ENCODE measurements at regions not wholly inside any gene's neighbourhood (a gene's known extent, or its start where the extent isn't known, plus 50 kb on each side); places are given as distances from the start of the nearest gene placed in this dataset.

DNA sequence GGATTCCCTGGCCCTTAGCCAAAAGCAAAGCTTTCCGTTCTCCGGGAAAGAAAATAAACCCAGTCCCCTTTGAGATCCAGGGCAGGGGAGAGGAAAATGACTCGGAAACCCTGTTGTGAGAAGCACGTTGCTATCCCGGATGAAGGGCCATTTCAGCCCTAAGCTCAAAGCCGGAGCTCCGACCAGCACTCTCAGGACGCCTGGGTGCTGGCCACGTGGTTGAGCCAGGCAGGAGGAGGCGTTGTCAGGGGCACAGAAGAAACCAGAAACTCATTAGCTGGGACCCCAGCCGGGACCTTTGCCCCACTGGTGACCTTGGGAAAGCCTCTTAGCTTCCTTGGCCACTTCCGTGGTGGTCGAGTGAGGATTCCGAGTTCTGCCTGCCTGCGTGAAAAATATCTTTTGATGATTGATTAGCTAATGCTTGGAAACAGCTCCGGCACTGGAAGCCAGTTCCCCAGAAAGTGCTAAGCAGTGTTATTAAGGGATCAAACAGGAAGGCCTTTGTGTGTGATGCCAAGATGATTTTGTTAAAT lies 57.6 kb upstream of the FZD10 start:
- H3K9ac ChIP-seq (ENCODE audit: low read length) = no peak overlapping the region
- H3K4me1 ChIP-seq (ENCODE audit: insufficient read depth, low read length) = no peaks in the 10 kb centered on the region
- H3K4me1 Mint-ChIP-seq (ENCODE audit: low read depth, unreplicated experiment) = no peaks in the 10 kb centered on the region
- no peak for DNase-seq (ENCODE audit: low read depth)
- no peaks in the 10 kb centered on the region for H3K36me3 ChIP-seq (ENCODE audit: insufficient read depth, low read length)
- H3K36me3 Mint-ChIP-seq (ENCODE audit: low read depth, unreplicated experiment) = no peaks in the 10 kb centered on the region
- peaks cover 5% of the 10 kb centered on the region for H3K9me3 Mint-ChIP-seq (ENCODE audit: unreplicated experiment)
- H3K4me3 Mint-ChIP-seq (ENCODE audit: unreplicated experiment) = no peak overlapping the region
- H3K4me2 ChIP-seq (ENCODE audit: low read length) = no peak overlapping the region
- no peak for FAIRE-seq
- no peak overlapping the region for H3K4me3 ChIP-seq (ENCODE audit: insufficient read depth, low read depth, low read length)
- no peak for TF ChIP-seq EZH2 (IDR thresholded peaks at IDR 0.05; ENCODE audit: insufficient read depth, low read length)
- no peak for TF ChIP-seq CTCF (IDR thresholded peaks at IDR 0.05; ENCODE audit: insufficient read depth, low read depth, low read length)
- H3K27me3 Mint-ChIP-seq (ENCODE audit: low read depth, unreplicated experiment) = no peaks in the 10 kb centered on the region
- H3K9me3 ChIP-seq (ENCODE audit: insufficient read depth, low read depth, low read length) = no peaks in the 10 kb centered on the region
- no peaks in the 10 kb centered on the region for H3K79me2 ChIP-seq (ENCODE audit: insufficient read depth, low read length)
- no peak overlapping the region for H3K27ac ChIP-seq (ENCODE audit: low read depth, low read length)
- no peak overlapping the region for H3K27ac Mint-ChIP-seq (ENCODE audit: unreplicated experiment)
- no peaks in the 10 kb centered on the region for H3K27me3 ChIP-seq (ENCODE audit: insufficient read depth, low read length)
- H4K20me1 ChIP-seq (ENCODE audit: insufficient read depth, low read length) = no peaks in the 10 kb centered on the region
- no peak overlapping the region for H2AFZ ChIP-seq (ENCODE audit: low read depth, low read length)

DNA sequence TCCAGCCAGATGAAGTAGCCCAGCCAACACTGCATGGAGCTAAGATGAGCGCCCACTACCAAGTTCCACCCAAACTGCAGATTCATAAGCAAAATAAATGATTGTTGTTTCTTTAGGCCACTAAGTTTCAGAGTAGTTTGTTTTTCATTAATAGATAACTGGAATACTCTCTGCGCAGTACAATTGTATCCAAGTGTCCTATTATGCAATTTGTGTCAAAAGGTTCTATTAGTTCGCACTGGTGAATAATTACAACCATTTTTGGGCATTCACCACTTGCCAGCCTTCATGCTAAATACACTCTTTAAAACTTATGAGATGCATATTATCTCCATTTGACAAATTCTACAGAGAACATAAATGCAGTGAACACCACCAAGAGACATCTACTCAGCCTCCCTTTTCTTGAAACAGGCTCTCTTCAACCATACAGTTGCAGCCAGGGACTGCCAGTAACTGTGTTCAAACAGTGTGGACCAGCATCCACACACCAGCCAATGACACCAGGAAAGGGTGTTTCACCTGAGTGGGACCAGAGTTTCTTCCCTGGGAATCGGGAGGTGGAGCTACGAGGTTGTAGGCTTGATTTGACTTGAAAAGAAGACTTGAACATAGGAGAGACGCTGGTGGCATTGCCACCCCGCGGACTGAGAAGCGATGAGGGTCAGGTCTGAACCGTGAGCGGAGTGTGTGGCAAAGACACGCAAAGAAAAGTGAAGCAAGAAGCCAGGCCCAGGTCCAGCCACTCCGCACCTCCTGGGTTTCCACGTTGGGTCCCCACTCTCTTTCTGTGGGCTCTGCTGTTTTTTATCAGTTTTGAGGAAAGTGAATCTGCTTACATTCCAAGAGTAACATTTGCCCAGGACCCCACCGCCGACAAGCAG lies 53.0 kb upstream of the FZD10 start:
- Mint-ChIP-seq H3K36me3 (ENCODE audit: low read depth, unreplicated experiment) (no peaks in the 10 kb centered on the region), H3K4me1 (ENCODE audit: low read depth, unreplicated experiment) (no peaks in the 10 kb centered on the region), H3K9me3 (ENCODE audit: unreplicated experiment) (peaks cover 11% of the 10 kb centered on the region), H3K27me3 (ENCODE audit: low read depth, unreplicated experiment) (no peaks in the 10 kb centered on the region), H3K4me3 (ENCODE audit: unreplicated experiment) (no peak overlapping the region), H3K27ac (ENCODE audit: unreplicated experiment) (no peak overlapping the region)
- FAIRE-seq (no peak), DNase-seq (ENCODE audit: low read depth) (no peak)
- no peak overlapping the region for H3K4me2 ChIP-seq (ENCODE audit: low read length)
- H4K20me1 ChIP-seq (ENCODE audit: insufficient read depth, low read length) = no peaks in the 10 kb centered on the region
- H3K4me3 ChIP-seq (ENCODE audit: insufficient read depth, low read depth, low read length) = no peak overlapping the region
- TF ChIP-seq EZH2 (IDR thresholded peaks at IDR 0.05; ENCODE audit: insufficient read depth, low read length) (no peak), CTCF (IDR thresholded peaks at IDR 0.05; ENCODE audit: insufficient read depth, low read depth, low read length) (no peak)
- H3K79me2 ChIP-seq (ENCODE audit: insufficient read depth, low read length) = no peaks in the 10 kb centered on the region
- no peak overlapping the region for H2AFZ ChIP-seq (ENCODE audit: low read depth, low read length)
- H3K27ac ChIP-seq (ENCODE audit: low read depth, low read length) = no peak overlapping the region
- no peaks in the 10 kb centered on the region for H3K27me3 ChIP-seq (ENCODE audit: insufficient read depth, low read length)
- no peaks in the 10 kb centered on the region for H3K36me3 ChIP-seq (ENCODE audit: insufficient read depth, low read length)
- H3K9ac ChIP-seq (ENCODE audit: low read length) = no peak overlapping the region
- H3K4me1 ChIP-seq (ENCODE audit: insufficient read depth, low read length) = no peaks in the 10 kb centered on the region
- no peaks in the 10 kb centered on the region for H3K9me3 ChIP-seq (ENCODE audit: insufficient read depth, low read depth, low read length)

DNA sequence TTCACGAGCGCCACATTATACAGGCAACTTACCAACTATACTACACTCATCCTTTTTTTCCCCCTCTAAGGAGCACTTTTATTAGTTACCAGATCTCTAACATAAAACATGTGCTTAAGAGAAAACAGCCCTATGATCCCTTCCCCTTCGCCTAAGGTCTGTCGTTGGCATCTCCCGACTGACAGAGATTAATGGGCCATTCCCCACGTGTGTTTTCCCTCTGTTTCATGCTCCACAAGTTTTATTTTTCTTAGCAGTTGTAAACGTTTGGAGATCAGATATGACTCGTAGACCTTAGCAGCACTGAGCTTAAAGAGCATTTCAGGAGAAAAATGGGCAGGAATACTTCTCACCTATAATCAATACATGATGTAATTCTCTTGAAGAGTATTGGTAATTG lies 51.4 kb upstream of the FZD10 start:
- Mint-ChIP-seq H3K36me3 (ENCODE audit: low read depth, unreplicated experiment) (no peaks in the 10 kb centered on the region), H3K4me3 (ENCODE audit: unreplicated experiment) (no peak overlapping the region), H3K27ac (ENCODE audit: unreplicated experiment) (no peak overlapping the region), H3K9me3 (ENCODE audit: unreplicated experiment) (peaks cover 13% of the 10 kb centered on the region), H3K4me1 (ENCODE audit: low read depth, unreplicated experiment) (no peaks in the 10 kb centered on the region), H3K27me3 (ENCODE audit: low read depth, unreplicated experiment) (no peaks in the 10 kb centered on the region)
- no peaks in the 10 kb centered on the region for H3K36me3 ChIP-seq (ENCODE audit: insufficient read depth, low read length)
- DNase-seq (ENCODE audit: low read depth) (no peak), FAIRE-seq (no peak)
- H3K9ac ChIP-seq (ENCODE audit: low read length) = no peak overlapping the region
- H2AFZ ChIP-seq (ENCODE audit: low read depth, low read length) = no peak overlapping the region
- no peaks in the 10 kb centered on the region for H3K27me3 ChIP-seq (ENCODE audit: insufficient read depth, low read length)
- peaks cover 3% of the 10 kb centered on the region for H3K9me3 ChIP-seq (ENCODE audit: insufficient read depth, low read depth, low read length)
- no peak overlapping the region for H3K4me2 ChIP-seq (ENCODE audit: low read length)
- no peak for TF ChIP-seq EZH2 (IDR thresholded peaks at IDR 0.05; ENCODE audit: insufficient read depth, low read length)
- TF ChIP-seq CTCF (IDR thresholded peaks at IDR 0.05; ENCODE audit: insufficient read depth, low read depth, low read length) = no peak
- no peak overlapping the region for H3K27ac ChIP-seq (ENCODE audit: low read depth, low read length)
- H3K4me1 ChIP-seq (ENCODE audit: insufficient read depth, low read length) = no peaks in the 10 kb centered on the region
- H3K4me3 ChIP-seq (ENCODE audit: insufficient read depth, low read depth, low read length) = no peak overlapping the region
- H4K20me1 ChIP-seq (ENCODE audit: insufficient read depth, low read length) = no peaks in the 10 kb centered on the region
- H3K79me2 ChIP-seq (ENCODE audit: insufficient read depth, low read length) = no peaks in the 10 kb centered on the region
